GM12878 (cell line): ENCODE measurements at regions not wholly inside any gene's neighbourhood (a gene's known extent, or its start where the extent isn't known, plus 50 kb on each side); places are given as distances from the start of the nearest gene placed in this dataset.

Experiments used
- ATAC-seq: fragments of 200-7000 bp; cut with Tn5 transposase; 3 replicates; pipeline ENCODE4 v1.9.1; 2020; ENCODE audit warnings: mild to moderate bottlenecking, moderate library complexity
- BruUV-seq: library from RNA; stranded (reverse); fragments of 400-500 nt; replicated peaks from 2 replicates; lab custom pipeline; 2021; lab: Mats Ljungman, UMichigan
- CTCF ChIA-PET: fragments of 300-600 bp; sonication (Branson Sonifier 250); formaldehyde crosslinking; extraction: SDS; loops from one replicate; lab custom pipeline; 2021; ENCODE audit warnings: inconsistent platforms; lab: Yijun Ruan, JAX
- POLR2A ChIA-PET: fragments of 350-600 bp; formaldehyde crosslinking; extraction: SDS; loops from one replicate; lab custom pipeline; 2021; ENCODE audit warnings: inconsistent platforms; lab: Charles Lee
- RAD21 ChIA-PET: fragments of 300-600 bp; sonication (Branson Sonifier 250); formaldehyde crosslinking; loops from one replicate; lab custom pipeline; 2023; ENCODE audit warnings: antibody characterized with exemption; ENCODE audit not compliant: unreplicated experiment; lab: Charles Lee
- SMC1A ChIA-PET: fragments of 300-600 bp; sonication (Branson Sonifier 250); formaldehyde crosslinking; loops from one replicate; lab custom pipeline; 2023; ENCODE audit not compliant: unreplicated experiment, uncharacterized antibody; lab: Charles Lee
- DNase-seq: peaks from one replicate; pipeline ENCODE4 v3.0.0-alpha.2; 2011; ENCODE audit warnings: low read depth, low spot score
- FAIRE-seq: peaks from 3 replicates; lab custom pipeline; 2011; peaks lifted over from hg19 to GRCh38; lab: Jason Lieb, UNC
- H2AFZ ChIP-seq: 2 replicates; pipeline ENCODE4 v1.6.0; 2011; ENCODE audit warnings: low read depth, low read length, control low read depth; ENCODE audit not compliant: control insufficient read depth
- H3K27ac ChIP-seq: 2 replicates; pipeline ENCODE4 v1.5.1; 2011; ENCODE audit warnings: control low read depth; ENCODE audit not compliant: control insufficient read depth, insufficient read depth
- H3K27me3 ChIP-seq, 2 experiments: replicated peaks in 1 of 2; 2 replicates each; pipeline versions ENCODE4 v1.6.0 to v1.6.1; 2011; ENCODE audit warnings: low read length in 1 of 2; ENCODE audit not compliant: control insufficient read depth in 2 of 2, insufficient read depth in 2 of 2
- H3K36me3 ChIP-seq, 2 experiments: 2 replicates each; pipeline ENCODE4 v1.5.1; 2011; ENCODE audit warnings: low read length in 1 of 2; ENCODE audit not compliant: control insufficient read depth in 2 of 2, insufficient read depth in 2 of 2
- H3K4me1 ChIP-seq: 2 replicates; pipeline ENCODE4 v1.6.1; 2011; ENCODE audit warnings: mild to moderate bottlenecking, low read length, moderate library complexity, mixed read lengths; ENCODE audit not compliant: control insufficient read depth, insufficient read depth
- H3K4me2 ChIP-seq: 2 replicates; pipeline ENCODE4 v1.6.0; 2011; ENCODE audit warnings: control low read depth; ENCODE audit not compliant: control insufficient read depth, insufficient read depth
- H3K4me3 ChIP-seq: fragments of 200-600 bp; sonication (generic); 2 replicates; pipeline ENCODE4 v1.5.1; 2016
- H3K79me2 ChIP-seq: 2 replicates; pipeline ENCODE4 v1.6.0; 2011; ENCODE audit warnings: low read length; ENCODE audit not compliant: control insufficient read depth, insufficient read depth
- H3K9ac ChIP-seq: 2 replicates; pipeline ENCODE4 v1.8.0; 2011; ENCODE audit warnings: low read length, control low read depth, mixed read lengths; ENCODE audit not compliant: control insufficient read depth, insufficient read depth
- H3K9me3 ChIP-seq: replicated peaks from 3 replicates; pipeline ENCODE4 v1.5.1; 2011; ENCODE audit warnings: mild to moderate bottlenecking, low read length; ENCODE audit not compliant: control insufficient read depth, insufficient read depth
- H4K20me1 ChIP-seq: 2 replicates; pipeline ENCODE4 v1.6.0; 2011; ENCODE audit not compliant: control insufficient read depth, insufficient read depth
- BHLHE40 ChIP-seq, 2 experiments: fragments of 450-650 bp in 1 of 2; IDR thresholded peaks; 2 replicates each; pipeline ENCODE4 v1.6.1; 2011 to 2017; ENCODE audit warnings: low read depth in 2 of 2, borderline replicate concordance in 1 of 2, improper control_type of control experiment in 1 of 2, low read length in 1 of 2, mild to moderate bottlenecking in 1 of 2
- CBFB ChIP-seq: IDR thresholded peaks from 2 replicates; pipeline ENCODE4 v1.6.1; 2016; ENCODE audit warnings: antibody characterized with exemption, low read depth
- CBX3 ChIP-seq: fragments of 200-600 bp; sonication (generic); IDR thresholded peaks from 2 replicates; pipeline ENCODE4 v1.6.1; 2016; ENCODE audit warnings: low read depth, borderline replicate concordance
- ELK1 ChIP-seq: IDR thresholded peaks from 2 replicates; pipeline ENCODE4 v1.6.1; 2012; ENCODE audit warnings: low read depth, low read length, improper control_type of control experiment
- HDGF ChIP-seq: fragments of 450-650 bp; IDR thresholded peaks from 2 replicates; pipeline ENCODE4 v1.6.1; 2016; ENCODE audit warnings: antibody characterized with exemption
- JUNB ChIP-seq: IDR thresholded peaks from 2 replicates; pipeline ENCODE4 v1.6.1; 2016; ENCODE audit warnings: antibody characterized with exemption, mild to moderate bottlenecking
- JUND ChIP-seq: IDR thresholded peaks from 2 replicates; pipeline ENCODE4 v1.6.1; 2012; ENCODE audit warnings: low read depth, mild to moderate bottlenecking, low read length, improper control_type of control experiment, moderate library complexity
- MTA3 ChIP-seq: IDR thresholded peaks from 2 replicates; pipeline ENCODE4 v1.6.1; 2012; ENCODE audit warnings: low read length, inconsistent platforms, borderline replicate concordance
- MYB ChIP-seq: fragments of 150-350 bp; IDR thresholded peaks from 2 replicates; pipeline ENCODE4 v1.6.1; 2014; ENCODE audit warnings: mild to moderate bottlenecking, low read depth, low read length, borderline replicate concordance
- NFXL1 ChIP-seq: fragments of 450-650 bp; IDR thresholded peaks from 2 replicates; pipeline ENCODE4 v1.6.1; 2017; ENCODE audit warnings: antibody characterized with exemption, mild to moderate bottlenecking, borderline replicate concordance
- NFYA ChIP-seq: IDR thresholded peaks from 2 replicates; pipeline ENCODE4 v1.6.1; 2011; ENCODE audit warnings: low read depth, mild to moderate bottlenecking, low read length, improper control_type of control experiment, borderline replicate concordance
- PAX8 ChIP-seq: fragments of 450-650 bp; IDR thresholded peaks from 2 replicates; pipeline ENCODE4 v1.6.1; 2017; ENCODE audit warnings: mild to moderate bottlenecking, moderate library complexity
- SMARCA5 ChIP-seq: fragments of 450-650 bp; IDR thresholded peaks from 2 replicates; pipeline ENCODE4 v1.6.1; 2017; ENCODE audit warnings: mild to moderate bottlenecking
- SPI1 ChIP-seq: IDR thresholded peaks from 2 replicates; pipeline ENCODE4 v1.6.1; 2011; ENCODE audit warnings: low read depth, mild to moderate bottlenecking, low read length, moderate library complexity, borderline replicate concordance; ENCODE audit not compliant: insufficient read depth
- TAF1 ChIP-seq: IDR thresholded peaks from 2 replicates; pipeline ENCODE4 v1.6.1; 2011; ENCODE audit warnings: mild to moderate bottlenecking, low read depth, low read length, borderline replicate concordance
- YBX1 ChIP-seq: fragments of 450-650 bp; IDR thresholded peaks from 2 replicates; pipeline ENCODE4 v1.6.1; 2016; ENCODE audit warnings: antibody characterized with exemption
- ZBED1 ChIP-seq: IDR thresholded peaks from 2 replicates; pipeline ENCODE4 v1.6.1; 2016; ENCODE audit warnings: borderline replicate concordance
- ZNF207 ChIP-seq: fragments of 450-650 bp; IDR thresholded peaks from 2 replicates; pipeline ENCODE4 v1.6.1; 2014; ENCODE audit warnings: antibody characterized with exemption, mild to moderate bottlenecking, borderline replicate concordance
- ZNF217 ChIP-seq: fragments of 450-650 bp; IDR thresholded peaks from 2 replicates; pipeline ENCODE4 v1.6.1; 2017; ENCODE audit warnings: antibody characterized with exemption, mild to moderate bottlenecking
- WGBS: methylation state at CpG from one replicate; pipeline ENCODE4 v1.1.6; 2016; ENCODE audit warnings: low lambda C conversion rate; ENCODE audit not compliant: insufficient replicate concordance, insufficient coverage; ENCODE audit errors: missing lambda C conversion rate; 5-methylcytosine and 5-hydroxymethylcytosine counted together
- in situ Hi-C: fragments of 300-500 bp; cut with MboI; formaldehyde crosslinking; loops from 9 replicates; pipeline ENCODE4 v1.14.3; 2018; ENCODE audit warnings: mixed read lengths
- intact Hi-C: fragments of 100-400 bp; cut with micrococcal nuclease; formaldehyde crosslinking; loops from one replicate; pipeline ENCODE4 v1.14.2; 2022; ENCODE audit not compliant: unreplicated experiment
- TF ChIP-seq, protein P1 (sequence below): fragments of 450-650 bp; IDR thresholded peaks from 2 replicates; pipeline ENCODE4 v1.6.1; 2017; ENCODE audit warnings: low read depth, mild to moderate bottlenecking, moderate library complexity

- BruUV-seq = no TSS peak
- H3K36me3 ChIP-seq = no peaks in the 10 kb centered on the region
- no peak overlapping the region for H3K9ac ChIP-seq
- ATAC-seq (no peak), DNase-seq (no peak), FAIRE-seq (no peak)
- SMC1A ChIA-PET = no interaction called here
- H3K79me2 ChIP-seq = no peaks in the 10 kb centered on the region
- no peaks in the 10 kb centered on the region for H4K20me1 ChIP-seq
- no peak overlapping the region for H3K27ac ChIP-seq
- in situ Hi-C loops (no loop called here), intact Hi-C loops (no loop called here)
- RAD21 ChIA-PET = no interaction called here
- H3K27me3 ChIP-seq = no peaks in the 10 kb centered on the region
- no peak for TF ChIP-seq SPI1
- no peak for TF ChIP-seq CBFB
- TF ChIP-seq JUND = no peak
- no peak for TF ChIP-seq YBX1
- no peak for TF ChIP-seq TAF1
- TF ChIP-seq NFYA = no peak
- 29% methylated on average over 5 of the region's 5 CpGs for WGBS
- H3K4me2 ChIP-seq = no peak overlapping the region
- H3K4me3 ChIP-seq = no peak overlapping the region
- H2AFZ ChIP-seq = no peak overlapping the region
- H3K4me1 ChIP-seq = no peaks in the 10 kb centered on the region
- POLR2A ChIA-PET = no interaction called here
- H3K9me3 ChIP-seq = no peaks in the 10 kb centered on the region
- CTCF ChIA-PET = no interaction called here
Measured at GRCh38 chr11:101226617-101227016, 97.0 kb upstream of the PGR start.

DNA sequence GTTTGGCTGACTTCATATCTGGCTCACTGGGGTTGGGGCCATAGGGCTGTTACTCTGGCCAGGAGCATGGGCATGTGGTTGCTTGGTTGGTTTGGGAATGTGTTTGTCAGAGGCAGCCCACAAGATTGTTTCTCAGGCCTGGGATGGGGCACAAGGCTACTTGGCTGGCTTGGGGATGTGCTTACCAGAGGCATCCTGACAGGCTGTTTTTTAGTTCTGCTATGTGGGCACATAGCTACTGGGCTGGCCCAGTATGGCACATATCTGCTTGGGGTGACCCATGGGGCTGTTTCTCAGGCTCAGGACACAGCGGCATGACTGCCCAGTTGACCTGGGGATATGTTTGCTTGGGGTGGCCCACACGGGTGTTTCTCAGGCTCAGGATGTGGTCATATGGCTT, 94.6 kb upstream of the PGR start:
- H2AFZ ChIP-seq = no peak overlapping the region
- DNase-seq = no peak
- no peaks in the 10 kb centered on the region for H3K4me1 ChIP-seq
- no peak overlapping the region for H3K9ac ChIP-seq
- intact Hi-C loops (no loop called here), in situ Hi-C loops (no loop called here)
- ChIA-PET CTCF (no interaction called here), SMC1A (no interaction called here), POLR2A (no interaction called here), RAD21 (no interaction called here)
- no peaks in the 10 kb centered on the region for H3K27me3 ChIP-seq
- 19% methylated on average over 2 of the region's 2 CpGs for WGBS
- no peaks in the 10 kb centered on the region for H4K20me1 ChIP-seq
- H3K36me3 ChIP-seq = no peaks in the 10 kb centered on the region
- no peaks in the 10 kb centered on the region for H3K9me3 ChIP-seq
- H3K4me2 ChIP-seq = no peak overlapping the region
- H3K79me2 ChIP-seq = no peaks in the 10 kb centered on the region
- no peak overlapping the region for H3K4me3 ChIP-seq
- no peak for FAIRE-seq
- ATAC-seq = no peak
- no peak overlapping the region for H3K27ac ChIP-seq
- BruUV-seq = no TSS peak
- TF ChIP-seq PAX8 = no peak
- TF ChIP-seq NFXL1 = no peak
- TF ChIP-seq CBFB = no peak
- TF ChIP-seq MYB = no peak
- no peak for TF ChIP-seq HDGF
- TF ChIP-seq ZNF207 = no peak
- no peak for TF ChIP-seq JUNB
- no peak for TF ChIP-seq BHLHE40 (IDR thresholded peaks at IDR 0.05; ENCODE audit: borderline replicate concordance in 1 of 2, low read depth in 2 of 2, low read length in 1 of 2)
- TF ChIP-seq CBX3 = no peak
- TF ChIP-seq ZBED1 = no peak
- TF ChIP-seq, protein P1, sequence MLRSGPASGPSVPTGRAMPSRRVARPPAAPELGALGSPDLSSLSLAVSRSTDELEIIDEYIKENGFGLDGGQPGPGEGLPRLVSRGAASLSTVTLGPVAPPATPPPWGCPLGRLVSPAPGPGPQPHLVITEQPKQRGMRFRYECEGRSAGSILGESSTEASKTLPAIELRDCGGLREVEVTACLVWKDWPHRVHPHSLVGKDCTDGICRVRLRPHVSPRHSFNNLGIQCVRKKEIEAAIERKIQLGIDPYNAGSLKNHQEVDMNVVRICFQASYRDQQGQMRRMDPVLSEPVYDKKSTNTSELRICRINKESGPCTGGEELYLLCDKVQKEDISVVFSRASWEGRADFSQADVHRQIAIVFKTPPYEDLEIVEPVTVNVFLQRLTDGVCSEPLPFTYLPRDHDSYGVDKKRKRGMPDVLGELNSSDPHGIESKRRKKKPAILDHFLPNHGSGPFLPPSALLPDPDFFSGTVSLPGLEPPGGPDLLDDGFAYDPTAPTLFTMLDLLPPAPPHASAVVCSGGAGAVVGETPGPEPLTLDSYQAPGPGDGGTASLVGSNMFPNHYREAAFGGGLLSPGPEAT = no peak
- no peak for TF ChIP-seq ELK1
- no peak for TF ChIP-seq SMARCA5
- TF ChIP-seq ZNF217 = no peak
- no peak for TF ChIP-seq MTA3
